Fibroblast of lung (primary cell): ENCODE measurements at regions not wholly inside any gene's neighbourhood (a gene's known extent, or its start where the extent isn't known, plus 50 kb on each side); places are given as distances from the start of the nearest gene placed in this dataset.

Experiments used
- DNase-seq, 2 donors: peaks; one replicate each; pipeline versions ENCODE4 v3.0.0 to v3.0.0-alpha.2; 2010; ENCODE audit warnings: low read depth in 2 of 2
- H2AFZ ChIP-seq: 2 replicates; pipeline ENCODE4 v1.5.1; 2012; ENCODE audit warnings: low read length, control low read depth, inconsistent platforms
- H3K27ac ChIP-seq: 2 replicates; pipeline ENCODE4 v1.5.1; 2011; ENCODE audit warnings: low read length, control low read depth; ENCODE audit not compliant: insufficient read depth
- H3K27me3 ChIP-seq: 2 replicates; pipeline ENCODE4 v1.5.1; 2011; ENCODE audit warnings: mild to moderate bottlenecking, low read length; ENCODE audit not compliant: control insufficient read depth, insufficient read depth
- H3K36me3 ChIP-seq: 2 replicates; pipeline ENCODE4 v1.5.1; 2011; ENCODE audit warnings: low read length; ENCODE audit not compliant: control insufficient read depth, insufficient read depth
- H3K4me1 ChIP-seq: 2 replicates; pipeline ENCODE4 v1.5.1; 2011; ENCODE audit warnings: low read length; ENCODE audit not compliant: control insufficient read depth, insufficient read depth; ENCODE audit errors: extremely low read depth
- H3K4me2 ChIP-seq: 2 replicates; pipeline ENCODE4 v1.5.1; 2011; ENCODE audit warnings: low read length, control low read depth; ENCODE audit not compliant: insufficient read depth; ENCODE audit errors: extremely low read depth
- H3K4me3 ChIP-seq, 4 experiments: fragments of 200-600 bp in 1 of 4; sonication (generic) in 1 of 4; replicated peaks in 1 of 4; 2 replicates each; pipeline ENCODE4 v1.5.1; 2011 to 2016; ENCODE audit warnings: low read length in 4 of 4, low read depth in 3 of 4, mild to moderate bottlenecking in 3 of 4, control low read depth in 2 of 4, inconsistent platforms in 1 of 4, mixed read lengths in 1 of 4; ENCODE audit not compliant: insufficient read depth in 1 of 4; ENCODE audit errors: control extremely low read depth in 1 of 4
- H3K79me2 ChIP-seq: 2 replicates; pipeline ENCODE4 v1.5.1; 2012; ENCODE audit warnings: mild to moderate bottlenecking, low read length, inconsistent platforms; ENCODE audit not compliant: control insufficient read depth, insufficient read depth
- H3K9ac ChIP-seq: 2 replicates; pipeline ENCODE4 v1.5.1; 2011; ENCODE audit warnings: mild to moderate bottlenecking, low read length, control low read depth; ENCODE audit not compliant: insufficient read depth
- H3K9me3 ChIP-seq: 2 replicates; pipeline ENCODE4 v1.5.1; 2012; ENCODE audit warnings: low read depth, low read length; ENCODE audit not compliant: control insufficient read depth, insufficient read depth
- H4K20me1 ChIP-seq: 2 replicates; pipeline ENCODE4 v1.5.1; 2011; ENCODE audit warnings: low read length; ENCODE audit not compliant: control insufficient read depth, insufficient read depth; ENCODE audit errors: extremely low read depth
- EZH2 ChIP-seq: IDR thresholded peaks from 2 replicates; pipeline ENCODE4 v1.5.1; 2012; ENCODE audit warnings: low read length, control low read depth, mild to moderate bottlenecking; ENCODE audit errors: missing control alignments
- TF ChIP-seq, protein P1 (sequence below), 2 donors: IDR thresholded peaks in 1 of 2; conservative IDR thresholded peaks in 1 of 2; 1 replicate in 1 of 2; 2 replicates in 1 of 2; pipeline ENCODE4 v1.5.1; 2011 to 2012; ENCODE audit warnings: low read length in 2 of 2, control low read depth in 1 of 2, inconsistent platforms in 1 of 2, low read depth in 1 of 2, mild to moderate bottlenecking in 1 of 2

DNA sequence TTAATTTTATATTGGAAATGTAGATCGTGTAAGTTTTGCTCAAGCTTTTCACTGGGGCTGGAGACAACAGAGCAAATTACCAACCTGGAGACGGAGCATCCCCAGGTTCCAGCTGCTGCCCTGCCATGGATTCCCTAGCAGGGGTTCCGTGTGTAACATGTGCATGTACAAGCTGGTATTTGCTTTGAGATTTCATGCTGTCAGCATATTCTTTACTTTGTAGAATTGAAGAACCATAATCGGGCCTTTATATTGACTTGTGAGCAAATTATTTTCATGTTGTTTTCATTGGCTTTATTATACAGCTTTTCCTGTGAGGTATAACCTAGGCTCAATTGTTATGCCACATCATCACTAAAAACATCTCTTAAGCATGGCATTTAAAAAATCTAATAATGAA lies 369.2 kb upstream of the COBL start:
- Histone ChIP-seq H3K4me2 (no peak overlapping the region), H4K20me1 (no peaks in the 10 kb centered on the region), H3K9me3 (no peaks in the 10 kb centered on the region), H3K79me2 (no peaks in the 10 kb centered on the region), H2AFZ (no peak overlapping the region), H3K27me3 (no peaks in the 10 kb centered on the region), H3K9ac (no peak overlapping the region), H3K27ac (no peak overlapping the region), H3K4me3 (no peak overlapping the region), H3K4me1 (no peaks in the 10 kb centered on the region), H3K36me3 (no peaks in the 10 kb centered on the region)
- TF ChIP-seq, protein P1, sequence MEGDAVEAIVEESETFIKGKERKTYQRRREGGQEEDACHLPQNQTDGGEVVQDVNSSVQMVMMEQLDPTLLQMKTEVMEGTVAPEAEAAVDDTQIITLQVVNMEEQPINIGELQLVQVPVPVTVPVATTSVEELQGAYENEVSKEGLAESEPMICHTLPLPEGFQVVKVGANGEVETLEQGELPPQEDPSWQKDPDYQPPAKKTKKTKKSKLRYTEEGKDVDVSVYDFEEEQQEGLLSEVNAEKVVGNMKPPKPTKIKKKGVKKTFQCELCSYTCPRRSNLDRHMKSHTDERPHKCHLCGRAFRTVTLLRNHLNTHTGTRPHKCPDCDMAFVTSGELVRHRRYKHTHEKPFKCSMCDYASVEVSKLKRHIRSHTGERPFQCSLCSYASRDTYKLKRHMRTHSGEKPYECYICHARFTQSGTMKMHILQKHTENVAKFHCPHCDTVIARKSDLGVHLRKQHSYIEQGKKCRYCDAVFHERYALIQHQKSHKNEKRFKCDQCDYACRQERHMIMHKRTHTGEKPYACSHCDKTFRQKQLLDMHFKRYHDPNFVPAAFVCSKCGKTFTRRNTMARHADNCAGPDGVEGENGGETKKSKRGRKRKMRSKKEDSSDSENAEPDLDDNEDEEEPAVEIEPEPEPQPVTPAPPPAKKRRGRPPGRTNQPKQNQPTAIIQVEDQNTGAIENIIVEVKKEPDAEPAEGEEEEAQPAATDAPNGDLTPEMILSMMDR (conservative IDR thresholded peaks at IDR 0.05 in 1 of 2, IDR thresholded peaks at IDR 0.05 in 1 of 2; ENCODE audit: low read depth in 1 of 2, low read length in 2 of 2): no peak
- no peak for TF ChIP-seq EZH2
- no peak for DNase-seq

- Histone ChIP-seq H3K36me3 (no peaks in the 10 kb centered on the region), H3K4me1 (no peaks in the 10 kb centered on the region), H3K4me2 (no peak overlapping the region), H3K79me2 (no peaks in the 10 kb centered on the region), H3K27me3 (no peaks in the 10 kb centered on the region), H4K20me1 (no peaks in the 10 kb centered on the region), H3K9me3 (no peaks in the 10 kb centered on the region), H3K4me3 (no peak overlapping the region), H2AFZ (no peak overlapping the region), H3K27ac (no peak overlapping the region), H3K9ac (no peak overlapping the region)
- no peak for TF ChIP-seq EZH2
- TF ChIP-seq, protein P1 (conservative IDR thresholded peaks at IDR 0.05 in 1 of 2, IDR thresholded peaks at IDR 0.05 in 1 of 2; ENCODE audit: low read depth in 1 of 2, low read length in 2 of 2): no peak
- DNase-seq: no peak
Observed at GRCh38 chr7:51680594-51681399, 364.2 kb upstream of the COBL start.

DNA sequence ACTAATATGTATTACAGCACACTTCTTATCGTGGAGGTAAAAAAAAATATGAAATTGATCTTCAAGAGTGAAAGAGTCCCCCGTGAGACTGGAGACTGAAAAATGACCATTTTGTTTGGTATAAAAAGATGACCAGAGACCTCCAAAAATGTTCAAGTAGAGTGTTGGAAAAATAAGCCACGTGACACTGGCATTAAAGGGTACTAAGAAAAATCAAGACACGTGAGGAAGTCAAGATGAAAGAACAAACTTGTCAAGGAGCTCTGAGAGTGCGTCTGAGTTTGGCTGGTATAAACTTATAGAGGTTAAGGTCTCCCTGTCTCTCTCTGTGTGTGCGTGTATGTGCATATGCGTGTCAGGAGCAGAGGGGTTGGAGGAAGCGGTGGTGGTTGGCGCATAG lies 362.7 kb upstream of the COBL start:
- Histone ChIP-seq H3K4me2 (no peak overlapping the region), H3K79me2 (no peaks in the 10 kb centered on the region), H3K9ac (no peak overlapping the region), H3K27me3 (no peaks in the 10 kb centered on the region), H3K27ac (no peak overlapping the region), H3K36me3 (no peaks in the 10 kb centered on the region), H3K9me3 (no peaks in the 10 kb centered on the region), H4K20me1 (no peaks in the 10 kb centered on the region), H2AFZ (no peak overlapping the region), H3K4me3 (no peak overlapping the region), H3K4me1 (no peaks in the 10 kb centered on the region)
- DNase-seq: no peak
- TF ChIP-seq, protein P1 (conservative IDR thresholded peaks at IDR 0.05 in 1 of 2, IDR thresholded peaks at IDR 0.05 in 1 of 2; ENCODE audit: low read depth in 1 of 2, low read length in 2 of 2): no peak
- TF ChIP-seq EZH2: no peak
